ENCODE measurements at regions not wholly inside any gene's neighbourhood (a gene's known extent, or its start where the extent isn't known, plus 50 kb on each side); places are given as distances from the start of the nearest gene placed in this dataset.

GRCh38 chr10:108771106-108771505 is 1152.2 kb downstream of the XPNPEP1 start:
- TF ChIP-seq, protein P1, sequence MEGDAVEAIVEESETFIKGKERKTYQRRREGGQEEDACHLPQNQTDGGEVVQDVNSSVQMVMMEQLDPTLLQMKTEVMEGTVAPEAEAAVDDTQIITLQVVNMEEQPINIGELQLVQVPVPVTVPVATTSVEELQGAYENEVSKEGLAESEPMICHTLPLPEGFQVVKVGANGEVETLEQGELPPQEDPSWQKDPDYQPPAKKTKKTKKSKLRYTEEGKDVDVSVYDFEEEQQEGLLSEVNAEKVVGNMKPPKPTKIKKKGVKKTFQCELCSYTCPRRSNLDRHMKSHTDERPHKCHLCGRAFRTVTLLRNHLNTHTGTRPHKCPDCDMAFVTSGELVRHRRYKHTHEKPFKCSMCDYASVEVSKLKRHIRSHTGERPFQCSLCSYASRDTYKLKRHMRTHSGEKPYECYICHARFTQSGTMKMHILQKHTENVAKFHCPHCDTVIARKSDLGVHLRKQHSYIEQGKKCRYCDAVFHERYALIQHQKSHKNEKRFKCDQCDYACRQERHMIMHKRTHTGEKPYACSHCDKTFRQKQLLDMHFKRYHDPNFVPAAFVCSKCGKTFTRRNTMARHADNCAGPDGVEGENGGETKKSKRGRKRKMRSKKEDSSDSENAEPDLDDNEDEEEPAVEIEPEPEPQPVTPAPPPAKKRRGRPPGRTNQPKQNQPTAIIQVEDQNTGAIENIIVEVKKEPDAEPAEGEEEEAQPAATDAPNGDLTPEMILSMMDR (IDR thresholded peaks at IDR 0.05), result no peak
- no peak for TF ChIP-seq EZH2 (IDR thresholded peaks at IDR 0.05; ENCODE audit: borderline replicate concordance, insufficient read depth, low read depth, low read length, poor library complexity, severe bottlenecking)

All from B cell (primary cell).